ENCODE measurements at regions not wholly inside any gene's neighbourhood (a gene's known extent, or its start where the extent isn't known, plus 50 kb on each side); places are given as distances from the start of the nearest gene placed in this dataset.

DNA sequence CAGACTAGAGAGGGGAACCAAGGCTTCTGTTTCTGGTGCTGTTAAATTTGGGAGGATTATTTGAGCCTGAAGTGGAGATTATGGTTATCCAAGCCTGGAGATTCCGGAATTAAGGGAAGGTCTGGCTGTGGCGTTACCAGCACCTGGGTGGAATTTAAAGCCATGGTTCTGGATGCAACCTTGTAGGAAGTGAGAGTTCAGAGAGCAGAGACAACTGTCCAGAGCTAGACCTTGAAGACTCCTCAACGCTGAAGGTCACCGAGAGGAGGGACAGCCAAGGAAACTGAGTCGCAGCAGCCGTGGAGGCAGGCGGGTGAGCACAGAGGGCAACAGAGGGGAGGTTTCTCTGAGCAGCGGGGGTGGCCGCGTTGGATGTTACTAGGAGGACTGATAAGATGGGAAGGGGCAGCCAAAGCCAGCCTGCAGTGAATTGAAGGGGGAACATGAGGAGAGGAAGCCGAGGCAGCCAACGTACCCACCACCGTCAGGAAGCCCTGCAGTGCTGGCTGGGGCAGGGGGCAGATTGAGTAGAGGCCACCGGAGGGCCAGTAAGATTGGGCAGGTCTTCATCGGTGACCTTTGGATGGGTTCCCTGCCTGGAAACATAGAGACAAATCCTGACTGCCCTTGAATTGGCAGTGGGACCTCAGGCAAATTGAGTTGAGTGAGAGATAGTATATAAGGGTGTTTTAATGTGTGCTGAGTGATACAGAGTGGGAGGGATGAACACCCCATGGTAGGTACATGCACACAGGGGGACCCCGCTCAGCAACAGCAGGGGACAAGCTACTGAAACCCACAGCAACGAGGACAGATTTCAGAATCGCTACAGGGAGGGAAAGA lies 90.3 kb downstream of the SNX5 start (continued):
- TF ChIP-seq KDM2A (CRISPR knock-in tag; IDR thresholded peaks at IDR 0.05; ENCODE audit: borderline replicate concordance, low read depth) (no peak; the same call in 1 of the 2 replicates), POLR2AphosphoS5 (IDR thresholded peaks at IDR 0.05; ENCODE audit: low read depth, low read length) (no peak), RFX1 (IDR thresholded peaks at IDR 0.05) (no peak), AGO1 (IDR thresholded peaks at IDR 0.05; ENCODE audit: low read depth, low read length, poor library complexity, severe bottlenecking) (no peak), SOX5 (CRISPR knock-in tag; IDR thresholded peaks at IDR 0.05; ENCODE audit: borderline replicate concordance) (no peak), ARNTL (CRISPR knock-in tag; IDR thresholded peaks at IDR 0.05) (no peak; the same call in 1 of the 2 replicates), MBNL3 (CRISPR knock-in tag; conservative IDR thresholded peaks at IDR 0.05) (no peak), FOXJ3 (CRISPR knock-in tag; IDR thresholded peaks at IDR 0.05; ENCODE audit: borderline replicate concordance) (no peak), NAIF1 (CRISPR knock-in tag; IDR thresholded peaks at IDR 0.05; ENCODE audit: borderline replicate concordance) (no peak), SRF (IDR thresholded peaks at IDR 0.05; ENCODE audit: low read depth, low read length) (no peak), HMG20B (CRISPR knock-in tag; conservative IDR thresholded peaks at IDR 0.05) (no peak), HDAC1 (CRISPR knock-in tag; IDR thresholded peaks at IDR 0.05) (no peak), SP1 (IDR thresholded peaks at IDR 0.05) (no peak), SP1 (CRISPR knock-in tag; IDR thresholded peaks at IDR 0.05) (no peak), ZNF382 (CRISPR knock-in tag; IDR thresholded peaks at IDR 0.05; ENCODE audit: borderline replicate concordance) (no peak), MXI1 (IDR thresholded peaks at IDR 0.05; ENCODE audit: borderline replicate concordance, low read depth, low read length) (no peak), STAG1 (CRISPR knock-in tag; IDR thresholded peaks at IDR 0.05) (no peak), POLR2AphosphoS2 (IDR thresholded peaks at IDR 0.05; ENCODE audit: low read depth, low read length) (no peak)
- TF ChIP-seq, protein P1, sequence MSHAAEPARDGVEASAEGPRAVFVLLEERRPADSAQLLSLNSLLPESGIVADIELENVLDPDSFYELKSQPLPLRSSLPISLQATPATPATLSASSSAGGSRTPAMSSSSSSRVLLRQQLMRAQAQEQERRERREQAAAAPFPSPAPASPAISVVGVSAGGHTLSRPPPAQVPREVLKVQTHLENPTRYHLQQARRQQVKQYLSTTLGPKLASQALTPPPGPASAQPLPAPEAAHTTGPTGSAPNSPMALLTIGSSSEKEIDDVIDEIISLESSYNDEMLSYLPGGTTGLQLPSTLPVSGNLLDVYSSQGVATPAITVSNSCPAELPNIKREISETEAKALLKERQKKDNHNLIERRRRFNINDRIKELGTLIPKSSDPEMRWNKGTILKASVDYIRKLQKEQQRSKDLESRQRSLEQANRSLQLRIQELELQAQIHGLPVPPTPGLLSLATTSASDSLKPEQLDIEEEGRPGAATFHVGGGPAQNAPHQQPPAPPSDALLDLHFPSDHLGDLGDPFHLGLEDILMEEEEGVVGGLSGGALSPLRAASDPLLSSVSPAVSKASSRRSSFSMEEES (CRISPR knock-in tag; IDR thresholded peaks at IDR 0.05), result no peak
- TF ChIP-seq, protein P2, sequence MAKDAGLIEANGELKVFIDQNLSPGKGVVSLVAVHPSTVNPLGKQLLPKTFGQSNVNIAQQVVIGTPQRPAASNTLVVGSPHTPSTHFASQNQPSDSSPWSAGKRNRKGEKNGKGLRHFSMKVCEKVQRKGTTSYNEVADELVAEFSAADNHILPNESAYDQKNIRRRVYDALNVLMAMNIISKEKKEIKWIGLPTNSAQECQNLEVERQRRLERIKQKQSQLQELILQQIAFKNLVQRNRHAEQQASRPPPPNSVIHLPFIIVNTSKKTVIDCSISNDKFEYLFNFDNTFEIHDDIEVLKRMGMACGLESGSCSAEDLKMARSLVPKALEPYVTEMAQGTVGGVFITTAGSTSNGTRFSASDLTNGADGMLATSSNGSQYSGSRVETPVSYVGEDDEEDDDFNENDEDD (CRISPR knock-in tag; IDR thresholded peaks at IDR 0.05; ENCODE audit: borderline replicate concordance), result no peak
- TF ChIP-seq, protein P3, sequence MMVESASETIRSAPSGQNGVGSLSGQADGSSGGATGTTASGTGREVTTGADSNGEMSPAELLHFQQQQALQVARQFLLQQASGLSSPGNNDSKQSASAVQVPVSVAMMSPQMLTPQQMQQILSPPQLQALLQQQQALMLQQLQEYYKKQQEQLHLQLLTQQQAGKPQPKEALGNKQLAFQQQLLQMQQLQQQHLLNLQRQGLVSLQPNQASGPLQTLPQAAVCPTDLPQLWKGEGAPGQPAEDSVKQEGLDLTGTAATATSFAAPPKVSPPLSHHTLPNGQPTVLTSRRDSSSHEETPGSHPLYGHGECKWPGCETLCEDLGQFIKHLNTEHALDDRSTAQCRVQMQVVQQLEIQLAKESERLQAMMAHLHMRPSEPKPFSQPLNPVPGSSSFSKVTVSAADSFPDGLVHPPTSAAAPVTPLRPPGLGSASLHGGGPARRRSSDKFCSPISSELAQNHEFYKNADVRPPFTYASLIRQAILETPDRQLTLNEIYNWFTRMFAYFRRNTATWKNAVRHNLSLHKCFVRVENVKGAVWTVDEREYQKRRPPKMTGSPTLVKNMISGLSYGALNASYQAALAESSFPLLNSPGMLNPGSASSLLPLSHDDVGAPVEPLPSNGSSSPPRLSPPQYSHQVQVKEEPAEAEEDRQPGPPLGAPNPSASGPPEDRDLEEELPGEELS (CRISPR knock-in tag; IDR thresholded peaks at IDR 0.05), result no peak; the same call in 1 of the 2 replicates
- TF ChIP-seq, protein P4, sequence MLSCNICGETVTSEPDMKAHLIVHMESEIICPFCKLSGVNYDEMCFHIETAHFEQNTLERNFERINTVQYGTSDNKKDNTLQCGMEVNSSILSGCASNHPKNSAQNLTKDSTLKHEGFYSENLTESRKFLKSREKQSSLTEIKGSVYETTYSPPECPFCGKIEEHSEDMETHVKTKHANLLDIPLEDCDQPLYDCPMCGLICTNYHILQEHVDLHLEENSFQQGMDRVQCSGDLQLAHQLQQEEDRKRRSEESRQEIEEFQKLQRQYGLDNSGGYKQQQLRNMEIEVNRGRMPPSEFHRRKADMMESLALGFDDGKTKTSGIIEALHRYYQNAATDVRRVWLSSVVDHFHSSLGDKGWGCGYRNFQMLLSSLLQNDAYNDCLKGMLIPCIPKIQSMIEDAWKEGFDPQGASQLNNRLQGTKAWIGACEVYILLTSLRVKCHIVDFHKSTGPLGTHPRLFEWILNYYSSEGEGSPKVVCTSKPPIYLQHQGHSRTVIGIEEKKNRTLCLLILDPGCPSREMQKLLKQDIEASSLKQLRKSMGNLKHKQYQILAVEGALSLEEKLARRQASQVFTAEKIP (CRISPR knock-in tag; IDR thresholded peaks at IDR 0.05; ENCODE audit: borderline replicate concordance), result no peak
- TF ChIP-seq, protein P5, sequence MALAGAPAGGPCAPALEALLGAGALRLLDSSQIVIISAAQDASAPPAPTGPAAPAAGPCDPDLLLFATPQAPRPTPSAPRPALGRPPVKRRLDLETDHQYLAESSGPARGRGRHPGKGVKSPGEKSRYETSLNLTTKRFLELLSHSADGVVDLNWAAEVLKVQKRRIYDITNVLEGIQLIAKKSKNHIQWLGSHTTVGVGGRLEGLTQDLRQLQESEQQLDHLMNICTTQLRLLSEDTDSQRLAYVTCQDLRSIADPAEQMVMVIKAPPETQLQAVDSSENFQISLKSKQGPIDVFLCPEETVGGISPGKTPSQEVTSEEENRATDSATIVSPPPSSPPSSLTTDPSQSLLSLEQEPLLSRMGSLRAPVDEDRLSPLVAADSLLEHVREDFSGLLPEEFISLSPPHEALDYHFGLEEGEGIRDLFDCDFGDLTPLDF (CRISPR knock-in tag; IDR thresholded peaks at IDR 0.05), result no peak

Measured in HepG2 (cell line).